DOHH2 (cell line): ENCODE measurements at regions not wholly inside any gene's neighbourhood (a gene's known extent, or its start where the extent isn't known, plus 50 kb on each side); places are given as distances from the start of the nearest gene placed in this dataset.

Experiments used
- H3F3A ChIP-seq: fragments of 200-600 bp; sonication (generic), shearing (Covaris generic); 2 replicates; pipeline ENCODE4 v1.6.0; 2016; ENCODE audit warnings: antibody characterized with exemption, mild to moderate bottlenecking; ENCODE audit not compliant: control insufficient read depth, insufficient read depth
- H3K27ac ChIP-seq: fragments of 200-600 bp; sonication (generic); 2 replicates; pipeline ENCODE4 v1.5.1; 2014; ENCODE audit warnings: low read depth, mild to moderate bottlenecking, low read length, moderate library complexity
- H3K27me3 ChIP-seq: fragments of 200-600 bp; sonication (generic); 2 replicates; pipeline ENCODE4 v1.6.1; 2014; ENCODE audit warnings: mild to moderate bottlenecking, low read length, mixed read lengths; ENCODE audit not compliant: control insufficient read depth
- H3K36me3 ChIP-seq: fragments of 200-600 bp; sonication (generic); 2 replicates; pipeline ENCODE4 v1.6.1; 2014; ENCODE audit warnings: mild to moderate bottlenecking, low read length, moderate library complexity, mixed read lengths; ENCODE audit not compliant: control insufficient read depth
- H3K4me1 ChIP-seq: fragments of 200-600 bp; sonication (generic); 2 replicates; pipeline ENCODE4 v1.6.1; 2014; ENCODE audit warnings: mild to moderate bottlenecking, low read length, mixed read lengths; ENCODE audit not compliant: control insufficient read depth
- H3K4me2 ChIP-seq: fragments of 200-600 bp; sonication (generic); 2 replicates; pipeline ENCODE4 v1.6.0; 2014; ENCODE audit warnings: mild to moderate bottlenecking, low read length, moderate library complexity
- H3K4me3 ChIP-seq: fragments of 200-600 bp; sonication (generic); 2 replicates; pipeline ENCODE4 v1.5.1; 2014; ENCODE audit warnings: mild to moderate bottlenecking, low read length, mixed read lengths
- H3K79me2 ChIP-seq: fragments of 200-600 bp; sonication (generic); 2 replicates; pipeline ENCODE4 v1.6.1; 2014; ENCODE audit warnings: mild to moderate bottlenecking, low read length, mixed read lengths; ENCODE audit not compliant: control insufficient read depth
- H3K9me2 ChIP-seq: fragments of 200-600 bp; sonication (generic); replicated peaks from 2 replicates; pipeline ENCODE4 v1.6.1; 2014; ENCODE audit warnings: mild to moderate bottlenecking, low read length, mixed read lengths; ENCODE audit not compliant: control insufficient read depth
- H3K9me3 ChIP-seq: fragments of 200-600 bp; sonication (generic); 2 replicates; pipeline ENCODE4 v1.6.1; 2014; ENCODE audit warnings: antibody characterized with exemption, low read length, mixed read lengths; ENCODE audit not compliant: control insufficient read depth, insufficient read depth
- H4K20me1 ChIP-seq: fragments of 200-600 bp; sonication (generic); 2 replicates; pipeline ENCODE4 v1.6.0; 2014; ENCODE audit warnings: low read depth, mild to moderate bottlenecking, antibody characterized with exemption, low read length, moderate library complexity; ENCODE audit not compliant: control insufficient read depth, insufficient read depth
- EZH2phosphoT487 ChIP-seq: fragments of 200-600 bp; sonication (generic); IDR thresholded peaks from 2 replicates; pipeline ENCODE4 v1.6.1; 2017; ENCODE audit warnings: borderline replicate concordance, mild to moderate bottlenecking, antibody characterized with exemption, low read length, moderate library complexity, mixed read lengths
- TF ChIP-seq, protein P1 (sequence below): fragments of 200-600 bp; sonication (generic); IDR thresholded peaks from one replicate; pipeline ENCODE4 v1.5.1; 2014; ENCODE audit warnings: antibody characterized with exemption, mild to moderate bottlenecking, low read depth, low read length; ENCODE audit not compliant: poor library complexity, severe bottlenecking

DNA sequence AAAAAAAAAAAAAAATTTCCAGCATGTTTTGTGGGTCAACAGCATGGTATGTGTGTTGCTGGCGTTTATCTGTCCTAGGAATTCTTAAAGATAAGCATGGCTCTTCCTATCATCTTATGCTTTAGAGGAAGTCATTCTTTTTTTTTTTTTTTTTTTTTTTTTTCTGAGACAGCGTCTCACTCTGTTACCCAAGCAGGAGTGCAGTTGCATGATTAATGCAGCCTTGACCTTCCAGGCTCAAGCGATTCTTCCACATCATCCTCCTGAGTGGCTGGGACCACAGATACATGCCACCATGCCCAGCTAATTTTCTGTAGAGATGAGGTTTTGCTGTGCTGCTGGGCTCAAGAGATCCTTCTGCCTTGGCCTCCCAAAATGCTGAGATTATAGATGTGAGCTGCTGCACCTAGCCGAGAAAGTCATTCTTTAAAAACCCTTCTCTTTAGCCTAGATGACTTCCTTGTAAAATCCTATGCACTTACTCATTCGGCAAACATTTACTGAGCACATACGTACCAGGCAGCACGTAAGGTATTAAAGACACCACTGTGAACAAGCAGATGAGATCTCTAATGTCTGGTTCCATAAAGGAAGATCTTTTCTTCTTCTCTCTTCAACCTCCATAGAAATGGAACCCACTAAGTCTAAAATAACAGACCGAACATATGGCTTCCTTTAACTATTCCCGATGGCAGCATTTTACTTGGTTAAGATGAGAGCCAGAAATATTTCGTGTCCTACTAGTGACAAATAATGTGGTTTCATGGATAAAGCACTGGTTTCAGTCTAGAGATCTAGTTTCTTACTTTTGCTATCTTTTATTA lies 122.4 kb downstream of the RIN2 start:
- no peaks in the 10 kb centered on the region for H3K36me3 ChIP-seq
- TF ChIP-seq, protein P1, sequence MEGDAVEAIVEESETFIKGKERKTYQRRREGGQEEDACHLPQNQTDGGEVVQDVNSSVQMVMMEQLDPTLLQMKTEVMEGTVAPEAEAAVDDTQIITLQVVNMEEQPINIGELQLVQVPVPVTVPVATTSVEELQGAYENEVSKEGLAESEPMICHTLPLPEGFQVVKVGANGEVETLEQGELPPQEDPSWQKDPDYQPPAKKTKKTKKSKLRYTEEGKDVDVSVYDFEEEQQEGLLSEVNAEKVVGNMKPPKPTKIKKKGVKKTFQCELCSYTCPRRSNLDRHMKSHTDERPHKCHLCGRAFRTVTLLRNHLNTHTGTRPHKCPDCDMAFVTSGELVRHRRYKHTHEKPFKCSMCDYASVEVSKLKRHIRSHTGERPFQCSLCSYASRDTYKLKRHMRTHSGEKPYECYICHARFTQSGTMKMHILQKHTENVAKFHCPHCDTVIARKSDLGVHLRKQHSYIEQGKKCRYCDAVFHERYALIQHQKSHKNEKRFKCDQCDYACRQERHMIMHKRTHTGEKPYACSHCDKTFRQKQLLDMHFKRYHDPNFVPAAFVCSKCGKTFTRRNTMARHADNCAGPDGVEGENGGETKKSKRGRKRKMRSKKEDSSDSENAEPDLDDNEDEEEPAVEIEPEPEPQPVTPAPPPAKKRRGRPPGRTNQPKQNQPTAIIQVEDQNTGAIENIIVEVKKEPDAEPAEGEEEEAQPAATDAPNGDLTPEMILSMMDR, result no peak
- TF ChIP-seq EZH2phosphoT487, result no peak
- H3K4me3 ChIP-seq, result no peak overlapping the region
- no peak overlapping the region for H3K4me2 ChIP-seq
- H3K79me2 ChIP-seq, result no peaks in the 10 kb centered on the region
- H3K27me3 ChIP-seq, result no peaks in the 10 kb centered on the region
- no peaks in the 10 kb centered on the region for H3K4me1 ChIP-seq
- H3K27ac ChIP-seq, result no peak overlapping the region
- no peaks in the 10 kb centered on the region for H3K9me3 ChIP-seq
- no peaks in the 10 kb centered on the region for H3F3A ChIP-seq
- H4K20me1 ChIP-seq, result no peaks in the 10 kb centered on the region
- H3K9me2 ChIP-seq, result no peaks in the 10 kb centered on the region

DNA sequence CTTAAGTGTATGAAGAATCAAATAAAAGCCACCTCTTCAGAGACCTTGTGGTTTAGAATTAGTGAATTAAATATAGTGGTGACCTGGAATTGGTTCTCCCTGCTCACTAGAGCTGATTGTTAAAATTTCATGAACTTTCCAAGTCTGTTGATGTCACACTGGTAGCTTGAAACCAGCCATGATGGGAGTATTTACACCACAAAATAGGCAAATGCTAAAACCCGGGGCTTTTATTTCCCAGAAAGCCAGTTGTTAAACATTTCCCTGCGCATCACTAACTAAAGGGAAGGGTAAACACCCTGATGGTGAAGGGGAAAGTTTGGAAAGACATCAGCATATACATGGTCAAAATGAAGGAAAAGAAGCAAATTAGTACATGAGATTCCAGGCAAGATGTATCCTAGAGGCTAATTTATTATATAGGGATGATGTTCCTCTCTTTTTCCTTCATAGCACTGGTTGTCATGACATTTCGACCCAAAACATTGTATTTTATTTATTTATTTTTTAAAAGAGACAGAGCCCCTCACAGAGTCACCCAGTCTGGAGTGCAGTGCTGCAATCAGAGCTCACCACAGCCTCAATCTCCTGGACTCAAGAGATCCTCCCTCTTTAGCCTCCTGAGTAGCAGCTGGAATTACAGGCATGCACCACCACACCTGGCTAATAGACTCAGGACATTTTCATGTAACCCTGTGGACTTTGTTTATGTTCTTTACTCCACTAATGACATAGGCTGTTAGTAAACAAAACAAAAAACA lies 123.2 kb downstream of the RIN2 start:
- Histone ChIP-seq H3K79me2 (no peaks in the 10 kb centered on the region), H4K20me1 (no peaks in the 10 kb centered on the region), H3K27ac (no peak overlapping the region), H3K4me2 (no peak overlapping the region), H3K9me3 (no peaks in the 10 kb centered on the region), H3K4me1 (no peaks in the 10 kb centered on the region), H3K27me3 (no peaks in the 10 kb centered on the region), H3K9me2 (no peaks in the 10 kb centered on the region), H3F3A (no peaks in the 10 kb centered on the region), H3K36me3 (no peaks in the 10 kb centered on the region), H3K4me3 (no peak overlapping the region)
- TF ChIP-seq EZH2phosphoT487, result no peak
- TF ChIP-seq, protein P1, result no peak

DNA sequence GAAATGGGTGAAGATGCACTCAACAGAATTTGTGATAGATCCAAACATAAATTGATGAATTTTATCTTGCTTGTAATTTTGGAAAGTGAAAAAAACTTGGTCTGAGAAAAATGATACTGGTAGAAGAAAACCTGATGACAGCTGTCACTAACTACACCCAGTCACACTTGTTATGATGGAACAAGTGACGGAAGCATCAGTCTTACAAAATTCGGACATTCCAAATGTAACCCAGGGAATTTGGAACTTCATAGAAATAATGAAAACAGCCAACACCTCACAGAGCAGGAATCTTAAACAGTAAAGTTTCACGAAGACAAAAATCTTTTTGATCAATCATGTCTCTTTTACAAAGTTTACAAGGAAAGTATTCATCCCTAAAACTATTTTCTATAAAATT lies 123.9 kb downstream of the RIN2 start:
- TF ChIP-seq, protein P1, result no peak
- no peaks in the 10 kb centered on the region for H3K27me3 ChIP-seq
- H3K9me3 ChIP-seq, result no peaks in the 10 kb centered on the region
- no peaks in the 10 kb centered on the region for H3F3A ChIP-seq
- no peaks in the 10 kb centered on the region for H3K4me1 ChIP-seq
- H3K4me2 ChIP-seq, result no peak overlapping the region
- H3K4me3 ChIP-seq, result no peak overlapping the region
- no peaks in the 10 kb centered on the region for H3K9me2 ChIP-seq
- H4K20me1 ChIP-seq, result no peaks in the 10 kb centered on the region
- H3K27ac ChIP-seq, result no peak overlapping the region
- H3K79me2 ChIP-seq, result no peaks in the 10 kb centered on the region
- H3K36me3 ChIP-seq, result no peaks in the 10 kb centered on the region
